NB4 (cell line): ENCODE measurements at regions not wholly inside any gene's neighbourhood (a gene's known extent, or its start where the extent isn't known, plus 50 kb on each side); places are given as distances from the start of the nearest gene placed in this dataset.

Source experiments
- DNase-seq: peaks from one replicate; pipeline ENCODE4 v3.0.0; 2010; ENCODE audit warnings: low read depth
- H3K4me3 ChIP-seq: one replicate; pipeline ENCODE4 v1.5.1; 2011; ENCODE audit warnings: mild to moderate bottlenecking, low read depth, low read length, moderate library complexity
- CTCF ChIP-seq: IDR thresholded peaks from one replicate; pipeline ENCODE4 v1.5.1; 2012; ENCODE audit warnings: low read depth, low read length
- MAX ChIP-seq: IDR thresholded peaks from 2 replicates; pipeline ENCODE4 v1.6.1; 2011; ENCODE audit warnings: low read depth, low read length
- MYC ChIP-seq: IDR thresholded peaks from 2 replicates; pipeline ENCODE4 v1.6.1; 2011; ENCODE audit warnings: low read depth, low read length
- POLR2A ChIP-seq: IDR thresholded peaks from 2 replicates; pipeline ENCODE4 v1.6.1; 2011; ENCODE audit warnings: mild to moderate bottlenecking; ENCODE audit not compliant: insufficient read length; ENCODE audit errors: extremely low read depth

- no peak overlapping the region for H3K4me3 ChIP-seq
- TF ChIP-seq POLR2A: no peak
- no peak for TF ChIP-seq CTCF
- no peak for TF ChIP-seq MAX
- no peak for TF ChIP-seq MYC
- no peak for DNase-seq
These were observed 257.6 kb upstream of the SHH start for GRCh38 chr7:156069891-156070290.

- H3K4me3 ChIP-seq: no peak overlapping the region
- no peak for TF ChIP-seq MAX
- no peak for TF ChIP-seq CTCF
- no peak for TF ChIP-seq MYC
- no peak for TF ChIP-seq POLR2A
- no peak for DNase-seq
These were observed 254.9 kb upstream of the SHH start for GRCh38 chr7:156067156-156067555.

- H3K4me3 ChIP-seq: no peak overlapping the region
- TF ChIP-seq CTCF (no peak), MYC (no peak), POLR2A (no peak), MAX (no peak)
- no peak for DNase-seq
These were observed 253.1 kb upstream of the SHH start for GRCh38 chr7:156065400-156065799.

- TF ChIP-seq CTCF (no peak), MYC (no peak), POLR2A (no peak), MAX (no peak)
- DNase-seq: no peak
- no peak overlapping the region for H3K4me3 ChIP-seq
These were observed 252.7 kb upstream of the SHH start for GRCh38 chr7:156064971-156065386.

- TF ChIP-seq MYC (no peak), CTCF (no peak), MAX (no peak), POLR2A (no peak)
- no peak for DNase-seq
- H3K4me3 ChIP-seq: no peak overlapping the region
These were observed 251.1 kb upstream of the SHH start for GRCh38 chr7:156063241-156063810.

- no peak for DNase-seq
- TF ChIP-seq POLR2A (no peak), MAX (no peak), CTCF (no peak), MYC (no peak)
- H3K4me3 ChIP-seq: no peak overlapping the region
These were observed 250.0 kb upstream of the SHH start for GRCh38 chr7:156062286-156062685.
